ENCODE measurements at regions not wholly inside any gene's neighbourhood (a gene's known extent, or its start where the extent isn't known, plus 50 kb on each side); places are given as distances from the start of the nearest gene placed in this dataset.
A peak's percentile ranks its signal among the peaks of the same experiment; 100 is the strongest.

- Histone ChIP-seq H3K27me3 (ENCODE audit: insufficient read depth, low read length, poor library complexity, severe bottlenecking) (no peaks in the 10 kb centered on the region), H3K27ac (ENCODE audit: low read depth, low read length) (no peak overlapping the region), H3K9me3 (ENCODE audit: low read length) (no peaks in the 10 kb centered on the region), H3K36me3 (ENCODE audit: insufficient read depth, low read length) (no peaks in the 10 kb centered on the region), H3K4me1 (ENCODE audit: insufficient read depth, low read length) (peaks cover 28% of the 10 kb centered on the region), H3K4me3 (ENCODE audit: low read length) (no peak overlapping the region)
- Mint-ChIP-seq H3K27ac (peak overlapping the region in 2 of 8 donors; percentile 8 to 24), H3K4me3 (no peak overlapping the region), H3K27me3 (no peaks in the 10 kb centered on the region), H3K4me1 (peaks cover 7 to 16% (median 11%) of the 10 kb centered on the region in 3 donors), H3K9me3 (peaks cover 0 to 2% (median 0%) of the 10 kb centered on the region in 5 donors), H3K36me3 (peaks cover 0 to under 1% (median 0%) of the 10 kb centered on the region in 3 donors)
- ChIA-PET POLR2A (no interaction called here), CTCF (no interaction called here)
- DNase-seq, result no peak
These were observed 71.3 kb upstream of the FOXC1 start for GRCh38 chr6:1538369-1538768.

DNA sequence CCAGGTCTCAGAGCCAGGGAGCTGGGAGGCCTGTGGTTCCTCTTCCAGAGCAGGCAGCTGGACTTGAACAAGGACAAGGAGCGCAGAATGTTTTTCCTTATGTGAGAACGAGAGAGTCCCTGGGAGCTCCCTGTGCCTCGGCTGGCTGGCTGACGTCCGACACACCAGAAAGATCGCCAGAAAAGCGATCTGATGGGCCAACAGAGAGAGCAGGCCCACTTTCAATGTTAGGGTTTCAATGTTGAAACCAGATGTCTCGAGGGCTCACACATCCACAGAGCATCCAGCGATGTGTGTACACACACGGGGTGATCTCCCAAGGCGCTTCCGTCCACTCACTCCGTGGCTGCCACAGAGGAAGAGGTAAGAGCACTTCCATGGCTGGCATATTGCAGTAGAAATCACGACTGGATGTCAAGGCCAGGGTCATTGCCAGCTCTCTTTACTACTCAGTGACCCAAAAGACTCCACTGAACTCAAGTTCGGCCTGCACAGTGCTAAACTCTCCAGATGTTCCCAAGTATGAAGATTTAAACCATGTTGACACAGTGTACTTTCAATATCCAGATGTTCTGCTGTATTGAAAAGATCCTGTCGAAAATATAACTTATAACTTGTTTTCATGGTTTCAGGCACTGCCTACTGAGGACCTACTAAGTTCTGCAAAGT lies 70.8 kb upstream of the FOXC1 start:
- POLR2A ChIA-PET, result no interaction called here
- CTCF ChIA-PET, result no interaction called here
- Histone ChIP-seq H3K4me3 (ENCODE audit: low read length) (no peak overlapping the region), H3K9me3 (ENCODE audit: low read length) (no peaks in the 10 kb centered on the region), H3K4me1 (ENCODE audit: insufficient read depth, low read length) (peaks cover 28% of the 10 kb centered on the region), H3K27ac (ENCODE audit: low read depth, low read length) (no peak overlapping the region), H3K27me3 (ENCODE audit: insufficient read depth, low read length, poor library complexity, severe bottlenecking) (no peaks in the 10 kb centered on the region), H3K36me3 (ENCODE audit: insufficient read depth, low read length) (no peaks in the 10 kb centered on the region)
- Mint-ChIP-seq H3K4me3 (no peak overlapping the region), H3K9me3 (peaks cover 0 to 2% (median 0%) of the 10 kb centered on the region in 5 donors), H3K4me1 (peaks cover 7 to 16% (median 11%) of the 10 kb centered on the region in 3 donors), H3K36me3 (peaks cover 0 to 1% (median 0%) of the 10 kb centered on the region in 3 donors), H3K27ac (peak overlapping the region in 1 of 8 donors; percentile 8), H3K27me3 (no peaks in the 10 kb centered on the region)
- DNase-seq, result no peak

GRCh38 chr6:1540864-1541521 lies 68.7 kb upstream of the FOXC1 start:
- peaks cover 0 to 3% of the 10 kb centered on the region in 2 donors for H3K27me3 Mint-ChIP-seq
- Histone ChIP-seq H3K9me3 (ENCODE audit: low read length) (no peaks in the 10 kb centered on the region), H3K4me1 (ENCODE audit: insufficient read depth, low read length) (peaks cover 15% of the 10 kb centered on the region), H3K4me3 (ENCODE audit: low read length) (no peak overlapping the region), H3K27me3 (ENCODE audit: insufficient read depth, low read length, poor library complexity, severe bottlenecking) (no peaks in the 10 kb centered on the region), H3K36me3 (ENCODE audit: insufficient read depth, low read length) (no peaks in the 10 kb centered on the region), H3K27ac (ENCODE audit: low read depth, low read length) (no peak overlapping the region)
- peak overlapping the region in 1 of 8 donors; percentile 71 for H3K27ac Mint-ChIP-seq
- H3K36me3 Mint-ChIP-seq, result peaks cover 0 to 1% (median 0%) of the 10 kb centered on the region in 3 donors
- ChIA-PET CTCF (no interaction called here), POLR2A (no interaction called here)
- DNase-seq, result no peak
- H3K4me1 Mint-ChIP-seq, result peaks cover 7 to 16% (median 11%) of the 10 kb centered on the region in 3 donors
- H3K9me3 Mint-ChIP-seq, result peaks cover 0 to 2% (median 0%) of the 10 kb centered on the region in 5 donors
- no peak overlapping the region for H3K4me3 Mint-ChIP-seq

DNA sequence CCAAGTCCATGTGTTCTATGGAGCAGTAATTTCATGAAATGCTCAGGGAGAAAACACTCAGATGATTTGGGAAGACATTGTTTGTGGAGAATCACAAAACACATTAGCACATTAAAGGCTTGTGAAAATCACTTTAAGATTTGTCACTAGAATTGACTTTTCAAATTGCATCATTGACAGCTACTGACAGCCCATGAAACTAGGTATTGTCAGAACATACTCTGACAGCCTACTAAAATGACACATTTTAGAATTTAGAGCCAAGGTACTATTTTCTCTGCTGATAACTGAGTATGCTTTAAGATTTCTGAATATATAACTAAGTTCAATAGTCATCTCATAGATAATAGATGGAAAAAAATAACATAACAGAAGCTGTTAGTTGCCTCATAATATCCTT lies 67.4 kb upstream of the FOXC1 start:
- H3K4me3 ChIP-seq (ENCODE audit: low read length), result no peak overlapping the region
- Mint-ChIP-seq H3K9me3 (peaks cover 0 to 2% (median 0%) of the 10 kb centered on the region in 5 donors), H3K4me3 (no peak overlapping the region), H3K4me1 (peaks cover 0 to 4% (median under 1%) of the 10 kb centered on the region in 3 donors), H3K27me3 (peaks cover 4% of the 10 kb centered on the region in 2 donors), H3K27ac (no peak overlapping the region), H3K36me3 (peaks cover 0 to 1% (median 0%) of the 10 kb centered on the region in 3 donors)
- no peak for DNase-seq
- no peaks in the 10 kb centered on the region for H3K9me3 ChIP-seq (ENCODE audit: low read length)
- H3K27ac ChIP-seq (ENCODE audit: low read depth, low read length), result no peak overlapping the region
- CTCF ChIA-PET, result interaction anchor here (1.1 to 1.2 kb wide), 2 partner anchors 10 to 19 kb away, joined by 3 to 4 read pairs; no protein-coding TSS in a partner anchor
- POLR2A ChIA-PET, result no interaction called here
- peaks cover 2% of the 10 kb centered on the region for H3K4me1 ChIP-seq (ENCODE audit: insufficient read depth, low read length)
- no peaks in the 10 kb centered on the region for H3K27me3 ChIP-seq (ENCODE audit: insufficient read depth, low read length, poor library complexity, severe bottlenecking)
- no peaks in the 10 kb centered on the region for H3K36me3 ChIP-seq (ENCODE audit: insufficient read depth, low read length)

GRCh38 chr6:1542764-1543163 lies 67.0 kb upstream of the FOXC1 start:
- H3K27ac ChIP-seq (ENCODE audit: low read depth, low read length), result no peak overlapping the region
- ChIA-PET POLR2A (no interaction called here), CTCF (interaction anchor here (1.1 to 1.2 kb wide), 2 partner anchors 10 to 19 kb away, joined by 3 to 4 read pairs; no protein-coding TSS in a partner anchor)
- H3K4me3 Mint-ChIP-seq, result no peak overlapping the region
- peaks cover 0 to 4% (median 0%) of the 10 kb centered on the region in 3 donors for H3K4me1 Mint-ChIP-seq
- no peak for DNase-seq
- no peak overlapping the region for H3K4me3 ChIP-seq (ENCODE audit: low read length)
- peaks cover 0 to 2% (median 0%) of the 10 kb centered on the region in 5 donors for H3K9me3 Mint-ChIP-seq
- H3K36me3 ChIP-seq (ENCODE audit: insufficient read depth, low read length), result no peaks in the 10 kb centered on the region
- peak overlapping the region in 1 of 8 donors; percentile 69 for H3K27ac Mint-ChIP-seq
- H3K27me3 ChIP-seq (ENCODE audit: insufficient read depth, low read length, poor library complexity, severe bottlenecking), result no peaks in the 10 kb centered on the region
- H3K9me3 ChIP-seq (ENCODE audit: low read length), result no peaks in the 10 kb centered on the region
- peaks cover 0 to 1% (median 0%) of the 10 kb centered on the region in 3 donors for H3K36me3 Mint-ChIP-seq
- no peaks in the 10 kb centered on the region for H3K4me1 ChIP-seq (ENCODE audit: insufficient read depth, low read length)
- peaks cover 4 to 7% of the 10 kb centered on the region in 2 donors for H3K27me3 Mint-ChIP-seq

- CTCF ChIA-PET, result no interaction called here
These were observed 65.7 kb upstream of the FOXC1 start for GRCh38 chr6:1544000-1544399.

GRCh38 chr6:1544603-1545002 lies 65.1 kb upstream of the FOXC1 start:
- Mint-ChIP-seq H3K4me3 (no peak overlapping the region), H3K9me3 (peaks cover 0 to 2% (median 0%) of the 10 kb centered on the region in 5 donors), H3K27me3 (peaks cover 4 to 9% of the 10 kb centered on the region in 2 donors), H3K4me1 (no peaks in the 10 kb centered on the region), H3K36me3 (peaks cover 0 to 1% (median 0%) of the 10 kb centered on the region in 3 donors), H3K27ac (no peak overlapping the region)
- DNase-seq, result no peak
- Histone ChIP-seq H3K4me1 (ENCODE audit: insufficient read depth, low read length) (no peaks in the 10 kb centered on the region), H3K4me3 (ENCODE audit: low read length) (no peak overlapping the region), H3K27ac (ENCODE audit: low read depth, low read length) (no peak overlapping the region), H3K9me3 (ENCODE audit: low read length) (no peaks in the 10 kb centered on the region), H3K27me3 (ENCODE audit: insufficient read depth, low read length, poor library complexity, severe bottlenecking) (no peaks in the 10 kb centered on the region), H3K36me3 (ENCODE audit: insufficient read depth, low read length) (no peaks in the 10 kb centered on the region)
- ChIA-PET CTCF (no interaction called here), POLR2A (no interaction called here)

More at GRCh38 chr6:1544000-1544399, 65.7 kb upstream of the FOXC1 start:
- H3K9me3 ChIP-seq (ENCODE audit: low read length), result no peaks in the 10 kb centered on the region
- POLR2A ChIA-PET, result no interaction called here
- H3K4me3 ChIP-seq (ENCODE audit: low read length), result no peak overlapping the region
- no peaks in the 10 kb centered on the region for H3K27me3 ChIP-seq (ENCODE audit: insufficient read depth, low read length, poor library complexity, severe bottlenecking)
- Mint-ChIP-seq H3K27ac (no peak overlapping the region), H3K27me3 (peaks cover 4 to 9% of the 10 kb centered on the region in 2 donors), H3K4me3 (no peak overlapping the region), H3K36me3 (peaks cover 0 to 1% (median 0%) of the 10 kb centered on the region in 3 donors), H3K4me1 (no peaks in the 10 kb centered on the region), H3K9me3 (peaks cover 0 to 2% (median 0%) of the 10 kb centered on the region in 5 donors)
- no peaks in the 10 kb centered on the region for H3K4me1 ChIP-seq (ENCODE audit: insufficient read depth, low read length)
- H3K36me3 ChIP-seq (ENCODE audit: insufficient read depth, low read length), result no peaks in the 10 kb centered on the region
- no peak for DNase-seq
- H3K27ac ChIP-seq (ENCODE audit: low read depth, low read length), result no peak overlapping the region

DNA sequence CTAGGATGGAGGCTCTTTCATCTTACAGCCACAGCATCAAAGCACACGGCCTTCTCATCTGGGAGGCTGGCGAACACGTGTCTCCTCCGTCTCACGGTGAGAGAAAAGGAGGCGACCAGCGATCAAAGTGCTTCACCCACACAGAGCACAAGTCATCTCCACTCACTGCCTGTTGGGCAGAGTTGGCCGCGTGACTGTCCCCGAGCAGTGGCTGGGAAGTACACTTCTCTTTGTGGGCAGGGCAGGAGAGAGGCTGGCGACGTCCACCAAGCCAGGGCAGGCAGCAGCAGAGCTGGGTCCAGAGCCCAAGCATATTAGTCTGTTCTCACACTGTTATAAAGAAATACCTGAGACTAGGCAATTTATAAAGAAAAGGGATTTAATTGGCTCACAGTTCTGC lies 64.1 kb upstream of the FOXC1 start:
- DNase-seq, result no peak
- Histone ChIP-seq H3K36me3 (ENCODE audit: insufficient read depth, low read length) (no peaks in the 10 kb centered on the region), H3K9me3 (ENCODE audit: low read length) (no peaks in the 10 kb centered on the region), H3K27ac (ENCODE audit: low read depth, low read length) (no peak overlapping the region), H3K4me1 (ENCODE audit: insufficient read depth, low read length) (no peaks in the 10 kb centered on the region), H3K4me3 (ENCODE audit: low read length) (no peak overlapping the region), H3K27me3 (ENCODE audit: insufficient read depth, low read length, poor library complexity, severe bottlenecking) (no peaks in the 10 kb centered on the region)
- peaks cover 4 to 15% of the 10 kb centered on the region in 2 donors for H3K27me3 Mint-ChIP-seq
- CTCF ChIA-PET, result no interaction called here
- no peak overlapping the region for H3K4me3 Mint-ChIP-seq
- peaks cover 0 to 1% (median 0%) of the 10 kb centered on the region in 3 donors for H3K36me3 Mint-ChIP-seq
- no peaks in the 10 kb centered on the region for H3K4me1 Mint-ChIP-seq
- no peak overlapping the region for H3K27ac Mint-ChIP-seq
- H3K9me3 Mint-ChIP-seq, result peaks cover 0 to 2% (median 0%) of the 10 kb centered on the region in 5 donors
- POLR2A ChIA-PET, result no interaction called here
